ENCODE measurements at regions not wholly inside any gene's neighbourhood (a gene's known extent, or its start where the extent isn't known, plus 50 kb on each side); places are given as distances from the start of the nearest gene placed in this dataset.

GRCh38 chr9:117491491-117491890 lies 76.6 kb upstream of the ASTN2 start:
- TF ChIP-seq CTCF (IDR thresholded peaks at IDR 0.05; ENCODE audit: borderline replicate concordance, extremely low read depth, low read length, poor library complexity, severe bottlenecking) (no peak), EZH2 (IDR thresholded peaks at IDR 0.05; ENCODE audit: borderline replicate concordance, low read depth, low read length, severe bottlenecking) (no peak)
